Natural killer cell (primary cell): ENCODE measurements at regions not wholly inside any gene's neighbourhood (a gene's known extent, or its start where the extent isn't known, plus 50 kb on each side); places are given as distances from the start of the nearest gene placed in this dataset.

Experiments
- ATAC-seq, 3 donors: fragments of 150-1000 bp in 2 of 3; fragments of 200-7000 bp in 1 of 3; cut with Tn5 transposase; 1 replicate in 1 of 3; 2 replicates in 2 of 3; pipeline ENCODE4 v1.10.0; 2021; ENCODE audit warnings: mild to moderate bottlenecking in 2 of 3, moderate library complexity in 2 of 3
- DNase-seq, 2 donors: peaks; one replicate each; pipeline versions ENCODE4 v3.0.0 to v3.0.0-alpha.2; 2013 to 2021; ENCODE audit warnings: mixed read lengths in 1 of 2
- H3K27ac ChIP-seq: one replicate; pipeline ENCODE4 v1.5.1; 2013; ENCODE audit warnings: mild to moderate bottlenecking, low read length
- H3K27me3 ChIP-seq: one replicate; pipeline ENCODE4 v1.6.1; 2013; ENCODE audit warnings: low read length; ENCODE audit not compliant: control insufficient read depth, insufficient read depth
- H3K36me3 ChIP-seq: one replicate; pipeline ENCODE4 v1.6.1; 2013; ENCODE audit warnings: low read length; ENCODE audit not compliant: control insufficient read depth, insufficient read depth
- H3K4me1 ChIP-seq: one replicate; pipeline ENCODE4 v1.6.1; 2013; ENCODE audit warnings: low read length; ENCODE audit not compliant: control insufficient read depth, insufficient read depth
- H3K4me3 ChIP-seq: one replicate; pipeline ENCODE4 v1.5.1; 2013; ENCODE audit warnings: low read length
- H3K9me3 ChIP-seq: one replicate; pipeline ENCODE4 v1.6.1; 2013; ENCODE audit warnings: low read length; ENCODE audit not compliant: control insufficient read depth, insufficient read depth
- H3K27ac Mint-ChIP-seq, 2 donors: one replicate each; pipeline ENCODE4 v1.8.0; 2022; ENCODE audit warnings: mild to moderate bottlenecking in 2 of 2, mixed read lengths in 2 of 2, moderate library complexity in 1 of 2
- H3K27me3 Mint-ChIP-seq, 2 donors: one replicate each; pipeline ENCODE4 v1.8.0; 2022; ENCODE audit warnings: low read depth in 2 of 2, mixed read lengths in 2 of 2
- H3K36me3 Mint-ChIP-seq: one replicate; pipeline ENCODE4 v1.8.0; 2022; ENCODE audit warnings: mixed read lengths
- H3K4me1 Mint-ChIP-seq, 2 donors: one replicate each; pipeline ENCODE4 v1.8.0; 2022; ENCODE audit warnings: mixed read lengths in 2 of 2
- H3K4me3 Mint-ChIP-seq: one replicate; pipeline ENCODE4 v1.8.0; 2022; ENCODE audit warnings: mild to moderate bottlenecking, moderate library complexity, mixed read lengths
- H3K9me3 Mint-ChIP-seq, 2 donors: one replicate each; pipeline ENCODE4 v1.8.0; 2022; ENCODE audit warnings: mixed read lengths in 2 of 2
- WGBS: methylation state at CpG from one replicate; pipeline ENCODE4 v1.1.7; 2013; ENCODE audit warnings: missing lambda C conversion rate; ENCODE audit not compliant: insufficient coverage; 5-methylcytosine and 5-hydroxymethylcytosine counted together
- intact Hi-C: fragments of 100-400 bp; cut with micrococcal nuclease; formaldehyde crosslinking; loops from one replicate; pipeline ENCODE4 v1.14.2; 2022
- TF ChIP-seq, protein P1 (sequence below): fragments of 200-600 bp; IDR thresholded peaks from one replicate; pipeline ENCODE4 v1.8.0; 2022; ENCODE audit warnings: antibody characterized with exemption

GRCh38 chr1:41978986-41979385, 60.3 kb upstream of the HIVEP3 start:
- no peaks in the 10 kb centered on the region for H3K36me3 Mint-ChIP-seq
- H3K36me3 ChIP-seq, result no peaks in the 10 kb centered on the region
- TF ChIP-seq, protein P1, sequence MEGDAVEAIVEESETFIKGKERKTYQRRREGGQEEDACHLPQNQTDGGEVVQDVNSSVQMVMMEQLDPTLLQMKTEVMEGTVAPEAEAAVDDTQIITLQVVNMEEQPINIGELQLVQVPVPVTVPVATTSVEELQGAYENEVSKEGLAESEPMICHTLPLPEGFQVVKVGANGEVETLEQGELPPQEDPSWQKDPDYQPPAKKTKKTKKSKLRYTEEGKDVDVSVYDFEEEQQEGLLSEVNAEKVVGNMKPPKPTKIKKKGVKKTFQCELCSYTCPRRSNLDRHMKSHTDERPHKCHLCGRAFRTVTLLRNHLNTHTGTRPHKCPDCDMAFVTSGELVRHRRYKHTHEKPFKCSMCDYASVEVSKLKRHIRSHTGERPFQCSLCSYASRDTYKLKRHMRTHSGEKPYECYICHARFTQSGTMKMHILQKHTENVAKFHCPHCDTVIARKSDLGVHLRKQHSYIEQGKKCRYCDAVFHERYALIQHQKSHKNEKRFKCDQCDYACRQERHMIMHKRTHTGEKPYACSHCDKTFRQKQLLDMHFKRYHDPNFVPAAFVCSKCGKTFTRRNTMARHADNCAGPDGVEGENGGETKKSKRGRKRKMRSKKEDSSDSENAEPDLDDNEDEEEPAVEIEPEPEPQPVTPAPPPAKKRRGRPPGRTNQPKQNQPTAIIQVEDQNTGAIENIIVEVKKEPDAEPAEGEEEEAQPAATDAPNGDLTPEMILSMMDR, result no peak

DNA sequence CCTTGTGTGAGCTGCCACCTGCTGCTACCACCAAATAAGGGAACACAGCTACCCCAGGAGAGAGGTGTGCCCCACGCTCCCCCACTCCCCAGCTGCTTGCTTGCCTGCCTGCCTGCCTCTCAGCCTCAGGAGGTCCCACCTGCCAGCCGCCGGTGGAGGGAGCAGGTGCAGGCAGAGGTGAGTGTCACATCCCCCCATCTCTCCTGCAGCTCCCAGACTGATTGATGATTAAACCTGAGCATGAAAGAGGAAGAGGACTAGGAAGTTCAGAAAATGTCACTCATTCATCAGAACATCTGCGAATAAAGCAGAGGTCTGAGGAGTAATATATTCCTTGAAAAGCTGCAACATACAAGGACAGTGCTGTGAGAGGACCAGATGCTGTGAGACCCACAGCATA, 58.6 kb upstream of the HIVEP3 start:
- ATAC-seq (no peak), DNase-seq (no peak)
- Mint-ChIP-seq H3K27ac (no peak overlapping the region), H3K4me1 (peaks cover 48 to 57% of the 10 kb centered on the region in 2 donors), H3K4me3 (no peak overlapping the region), H3K36me3 (no peaks in the 10 kb centered on the region), H3K27me3 (no peaks in the 10 kb centered on the region), H3K9me3 (peaks cover 0 to 2% of the 10 kb centered on the region in 2 donors)
- Histone ChIP-seq H3K4me3 (no peak overlapping the region), H3K27me3 (no peaks in the 10 kb centered on the region), H3K4me1 (peaks cover 17% of the 10 kb centered on the region), H3K27ac (no peak overlapping the region), H3K36me3 (no peaks in the 10 kb centered on the region), H3K9me3 (no peaks in the 10 kb centered on the region)
- TF ChIP-seq, protein P1, result no peak
- WGBS, result 66% methylated on average over 4 of the region's 4 CpGs
- intact Hi-C loops, result no loop called here

More at GRCh38 chr1:41978986-41979385, 60.3 kb upstream of the HIVEP3 start:
- H3K27ac ChIP-seq, result no peak overlapping the region
- no peaks in the 10 kb centered on the region for H3K9me3 Mint-ChIP-seq
- DNase-seq (no peak), ATAC-seq (no peak)
- no peaks in the 10 kb centered on the region for H3K27me3 Mint-ChIP-seq
- H3K4me3 Mint-ChIP-seq, result no peak overlapping the region
- peaks cover 17% of the 10 kb centered on the region for H3K4me1 ChIP-seq
- peaks cover 47 to 52% of the 10 kb centered on the region in 2 donors for H3K4me1 Mint-ChIP-seq
- no peak overlapping the region for H3K4me3 ChIP-seq
- H3K27me3 ChIP-seq, result no peaks in the 10 kb centered on the region
- H3K9me3 ChIP-seq, result no peaks in the 10 kb centered on the region
- H3K27ac Mint-ChIP-seq, result peak overlapping the region in 1 of 2 donors; percentile 27
- intact Hi-C loops, result no loop called here
- WGBS, result 96% methylated on average over 4 of the region's 4 CpGs

GRCh38 chr1:41976671-41977070, 57.9 kb upstream of the HIVEP3 start:
- no peaks in the 10 kb centered on the region for H3K9me3 ChIP-seq
- TF ChIP-seq, protein P1, result no peak
- Mint-ChIP-seq H3K9me3 (peaks cover 0 to 2% of the 10 kb centered on the region in 2 donors), H3K36me3 (no peaks in the 10 kb centered on the region), H3K27me3 (no peaks in the 10 kb centered on the region), H3K27ac (no peak overlapping the region), H3K4me3 (no peak overlapping the region), H3K4me1 (peaks cover 44 to 55% of the 10 kb centered on the region in 2 donors)
- DNase-seq, result no peak
- no peaks in the 10 kb centered on the region for H3K36me3 ChIP-seq
- no peak overlapping the region for H3K4me3 ChIP-seq
- no peak for ATAC-seq
- intact Hi-C loops, result no loop called here
- no peak overlapping the region for H3K27ac ChIP-seq
- 98% methylated on average over 7 of the region's 7 CpGs for WGBS
- H3K4me1 ChIP-seq, result peaks cover 11% of the 10 kb centered on the region
- no peaks in the 10 kb centered on the region for H3K27me3 ChIP-seq

GRCh38 chr1:41975850-41976569, 57.3 kb upstream of the HIVEP3 start:
- ATAC-seq (no peak), DNase-seq (no peak)
- H3K4me1 Mint-ChIP-seq, result peaks cover 38 to 49% of the 10 kb centered on the region in 2 donors
- no peaks in the 10 kb centered on the region for H3K9me3 ChIP-seq
- no peak overlapping the region for H3K4me3 Mint-ChIP-seq
- no peaks in the 10 kb centered on the region for H3K36me3 ChIP-seq
- no peaks in the 10 kb centered on the region for H3K27me3 Mint-ChIP-seq
- H3K36me3 Mint-ChIP-seq, result no peaks in the 10 kb centered on the region
- no peak overlapping the region for H3K27ac ChIP-seq
- no peak overlapping the region for H3K4me3 ChIP-seq
- peaks cover 5% of the 10 kb centered on the region for H3K4me1 ChIP-seq
- TF ChIP-seq, protein P1, result no peak
- WGBS, result 93% methylated on average over 12 of the region's 12 CpGs
- peaks cover 0 to 2% of the 10 kb centered on the region in 2 donors for H3K9me3 Mint-ChIP-seq
- intact Hi-C loops, result no loop called here
- H3K27ac Mint-ChIP-seq, result no peak overlapping the region
- H3K27me3 ChIP-seq, result no peaks in the 10 kb centered on the region
